ENCODE measurements at regions not wholly inside any gene's neighbourhood (a gene's known extent, or its start where the extent isn't known, plus 50 kb on each side); places are given as distances from the start of the nearest gene placed in this dataset.

- 91 to 94% methylated on average over 3 of the region's 3 CpGs for WGBS, 2 experiments
Observed at GRCh38 chr17:71470062-71470461, 650.8 kb upstream of the SOX9 start.

GRCh38 chr17:71472809-71473789 lies 647.7 kb upstream of the SOX9 start:
- 39 to 40% methylated on average over 5 to 7 of the region's 7 CpGs for WGBS, 2 experiments
- H3K27me3 ChIP-seq (ENCODE audit: control insufficient read depth, insufficient read depth, low read length, poor library complexity, severe bottlenecking): no peaks in the 10 kb centered on the region
- no peak overlapping the region for H3K4me3 ChIP-seq (ENCODE audit: insufficient read depth, low read depth, low read length)
- H3K4me1 ChIP-seq (ENCODE audit: control insufficient read depth, insufficient read depth, low read length): no peaks in the 10 kb centered on the region
- H3K36me3 ChIP-seq (ENCODE audit: control insufficient read depth, insufficient read depth, low read length): no peaks in the 10 kb centered on the region
- H3K9me3 ChIP-seq (ENCODE audit: control insufficient read depth, low read length): no peaks in the 10 kb centered on the region
- no peak overlapping the region for H3K27ac ChIP-seq (ENCODE audit: insufficient read depth, low read depth, low read length, poor library complexity, severe bottlenecking)

More at GRCh38 chr17:71470062-71470461, 650.8 kb upstream of the SOX9 start:
- Histone ChIP-seq H3K27me3 (ENCODE audit: control insufficient read depth, insufficient read depth, low read length, poor library complexity, severe bottlenecking) (no peaks in the 10 kb centered on the region), H3K9me3 (ENCODE audit: control insufficient read depth, low read length) (no peaks in the 10 kb centered on the region), H3K36me3 (ENCODE audit: control insufficient read depth, insufficient read depth, low read length) (no peaks in the 10 kb centered on the region), H3K4me3 (ENCODE audit: insufficient read depth, low read depth, low read length) (no peak overlapping the region), H3K27ac (ENCODE audit: insufficient read depth, low read depth, low read length, poor library complexity, severe bottlenecking) (no peak overlapping the region), H3K4me1 (ENCODE audit: control insufficient read depth, insufficient read depth, low read length) (no peaks in the 10 kb centered on the region)

GRCh38 chr17:71477356-71477755 lies 643.5 kb upstream of the SOX9 start:
- Histone ChIP-seq H3K27me3 (ENCODE audit: control insufficient read depth, insufficient read depth, low read length, poor library complexity, severe bottlenecking) (no peaks in the 10 kb centered on the region), H3K4me1 (ENCODE audit: control insufficient read depth, insufficient read depth, low read length) (no peaks in the 10 kb centered on the region)
- WGBS, 2 experiments: 100% methylated on average over 1 to 2 of the region's 2 CpGs

GRCh38 chr17:71480099-71480498 lies 640.7 kb upstream of the SOX9 start:
- Histone ChIP-seq H3K36me3 (ENCODE audit: control insufficient read depth, insufficient read depth, low read length) (no peaks in the 10 kb centered on the region), H3K27me3 (ENCODE audit: control insufficient read depth, insufficient read depth, low read length, poor library complexity, severe bottlenecking) (no peaks in the 10 kb centered on the region), H3K4me3 (ENCODE audit: insufficient read depth, low read depth, low read length) (no peak overlapping the region), H3K4me1 (ENCODE audit: control insufficient read depth, insufficient read depth, low read length) (no peaks in the 10 kb centered on the region), H3K9me3 (ENCODE audit: control insufficient read depth, low read length) (no peaks in the 10 kb centered on the region), H3K27ac (ENCODE audit: insufficient read depth, low read depth, low read length, poor library complexity, severe bottlenecking) (no peak overlapping the region)
- 89 to 98% methylated on average over 2 of the region's 3 CpGs for WGBS, 2 experiments

More at GRCh38 chr17:71477356-71477755, 643.5 kb upstream of the SOX9 start:
- no peaks in the 10 kb centered on the region for H3K9me3 ChIP-seq (ENCODE audit: control insufficient read depth, low read length)
- no peak overlapping the region for H3K4me3 ChIP-seq (ENCODE audit: insufficient read depth, low read depth, low read length)
- H3K36me3 ChIP-seq (ENCODE audit: control insufficient read depth, insufficient read depth, low read length): no peaks in the 10 kb centered on the region
- H3K27ac ChIP-seq (ENCODE audit: insufficient read depth, low read depth, low read length, poor library complexity, severe bottlenecking): no peak overlapping the region

- Histone ChIP-seq H3K27ac (ENCODE audit: insufficient read depth, low read depth, low read length, poor library complexity, severe bottlenecking) (no peak overlapping the region), H3K9me3 (ENCODE audit: control insufficient read depth, low read length) (no peaks in the 10 kb centered on the region), H3K27me3 (ENCODE audit: control insufficient read depth, insufficient read depth, low read length, poor library complexity, severe bottlenecking) (no peaks in the 10 kb centered on the region), H3K4me1 (ENCODE audit: control insufficient read depth, insufficient read depth, low read length) (no peaks in the 10 kb centered on the region), H3K4me3 (ENCODE audit: insufficient read depth, low read depth, low read length) (no peak overlapping the region), H3K36me3 (ENCODE audit: control insufficient read depth, insufficient read depth, low read length) (no peaks in the 10 kb centered on the region)
- 100% methylated on average over 1 of the region's 1 CpG for WGBS, 2 experiments
Observed at GRCh38 chr17:71482625-71483024, 638.2 kb upstream of the SOX9 start.

GRCh38 chr17:71484546-71484945 lies 636.3 kb upstream of the SOX9 start:
- Histone ChIP-seq H3K4me3 (ENCODE audit: insufficient read depth, low read depth, low read length) (no peak overlapping the region), H3K27me3 (ENCODE audit: control insufficient read depth, insufficient read depth, low read length, poor library complexity, severe bottlenecking) (no peaks in the 10 kb centered on the region), H3K36me3 (ENCODE audit: control insufficient read depth, insufficient read depth, low read length) (no peaks in the 10 kb centered on the region), H3K9me3 (ENCODE audit: control insufficient read depth, low read length) (no peaks in the 10 kb centered on the region), H3K27ac (ENCODE audit: insufficient read depth, low read depth, low read length, poor library complexity, severe bottlenecking) (no peak overlapping the region), H3K4me1 (ENCODE audit: control insufficient read depth, insufficient read depth, low read length) (no peaks in the 10 kb centered on the region)
- 60 to 92% methylated on average over 1 of the region's 1 CpG for WGBS, 2 experiments

GRCh38 chr17:71485426-71485825 lies 635.4 kb upstream of the SOX9 start:
- Histone ChIP-seq H3K36me3 (ENCODE audit: control insufficient read depth, insufficient read depth, low read length) (no peaks in the 10 kb centered on the region), H3K27ac (ENCODE audit: insufficient read depth, low read depth, low read length, poor library complexity, severe bottlenecking) (no peak overlapping the region), H3K4me1 (ENCODE audit: control insufficient read depth, insufficient read depth, low read length) (no peaks in the 10 kb centered on the region), H3K27me3 (ENCODE audit: control insufficient read depth, insufficient read depth, low read length, poor library complexity, severe bottlenecking) (no peaks in the 10 kb centered on the region), H3K9me3 (ENCODE audit: control insufficient read depth, low read length) (no peaks in the 10 kb centered on the region), H3K4me3 (ENCODE audit: insufficient read depth, low read depth, low read length) (no peak overlapping the region)
- 92 to 93% methylated on average over 3 of the region's 3 CpGs for WGBS, 2 experiments

GRCh38 chr17:71486261-71486660 lies 634.6 kb upstream of the SOX9 start:
- H3K27me3 ChIP-seq (ENCODE audit: control insufficient read depth, insufficient read depth, low read length, poor library complexity, severe bottlenecking): no peaks in the 10 kb centered on the region
- no peaks in the 10 kb centered on the region for H3K9me3 ChIP-seq (ENCODE audit: control insufficient read depth, low read length)
- no peaks in the 10 kb centered on the region for H3K36me3 ChIP-seq (ENCODE audit: control insufficient read depth, insufficient read depth, low read length)
- no peaks in the 10 kb centered on the region for H3K4me1 ChIP-seq (ENCODE audit: control insufficient read depth, insufficient read depth, low read length)
- no peak overlapping the region for H3K27ac ChIP-seq (ENCODE audit: insufficient read depth, low read depth, low read length, poor library complexity, severe bottlenecking)
- H3K4me3 ChIP-seq (ENCODE audit: insufficient read depth, low read depth, low read length): no peak overlapping the region

- Histone ChIP-seq H3K9me3 (ENCODE audit: control insufficient read depth, low read length) (no peaks in the 10 kb centered on the region), H3K4me1 (ENCODE audit: control insufficient read depth, insufficient read depth, low read length) (no peaks in the 10 kb centered on the region), H3K36me3 (ENCODE audit: control insufficient read depth, insufficient read depth, low read length) (no peaks in the 10 kb centered on the region), H3K27ac (ENCODE audit: insufficient read depth, low read depth, low read length, poor library complexity, severe bottlenecking) (no peak overlapping the region), H3K4me3 (ENCODE audit: insufficient read depth, low read depth, low read length) (no peak overlapping the region), H3K27me3 (ENCODE audit: control insufficient read depth, insufficient read depth, low read length, poor library complexity, severe bottlenecking) (no peaks in the 10 kb centered on the region)
Observed at GRCh38 chr17:71488851-71489250, 632.0 kb upstream of the SOX9 start.

GRCh38 chr17:71494062-71494855 lies 626.6 kb upstream of the SOX9 start:
- Histone ChIP-seq H3K4me1 (ENCODE audit: control insufficient read depth, insufficient read depth, low read length) (no peaks in the 10 kb centered on the region), H3K9me3 (ENCODE audit: control insufficient read depth, low read length) (no peaks in the 10 kb centered on the region), H3K36me3 (ENCODE audit: control insufficient read depth, insufficient read depth, low read length) (no peaks in the 10 kb centered on the region), H3K27ac (ENCODE audit: insufficient read depth, low read depth, low read length, poor library complexity, severe bottlenecking) (no peak overlapping the region), H3K27me3 (ENCODE audit: control insufficient read depth, insufficient read depth, low read length, poor library complexity, severe bottlenecking) (no peaks in the 10 kb centered on the region), H3K4me3 (ENCODE audit: insufficient read depth, low read depth, low read length) (no peak overlapping the region)
- WGBS, 2 experiments: 86 to 97% methylated on average over 1 to 2 of the region's 2 CpGs

Measured in ectodermal cell (in vitro differentiated cells).